Left forelimb (tissue), 1 donor: ENCODE measurements at regions not wholly inside any gene's neighbourhood (a gene's known extent, or its start where the extent isn't known, plus 50 kb on each side); places are given as distances from the start of the nearest gene placed in this dataset.

Experiments
- DNase-seq: peaks from one replicate; pipeline ENCODE4 v3.0.0-alpha.2; 2018; ENCODE audit warnings: low spot score

DNA sequence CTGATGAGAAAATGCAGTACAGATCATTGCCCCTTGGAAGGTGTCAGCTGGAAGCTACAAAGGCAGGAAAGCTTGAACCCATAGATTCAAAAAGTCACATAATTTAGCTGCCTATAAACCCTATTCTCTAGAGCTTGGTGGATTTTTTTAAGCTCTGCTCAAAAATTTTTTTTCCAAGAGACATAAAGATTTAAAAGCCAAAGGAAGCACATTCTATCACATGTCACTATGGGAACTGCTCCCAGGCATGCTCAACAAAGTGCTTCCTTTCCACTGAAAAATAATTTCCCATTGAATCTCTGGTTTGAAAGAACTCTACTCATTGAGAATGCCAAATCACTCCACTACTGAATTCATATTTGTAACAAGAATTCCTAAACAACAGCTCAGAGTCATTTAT is 419.8 kb downstream of the CETN3 start:
- no peak for DNase-seq

DNA sequence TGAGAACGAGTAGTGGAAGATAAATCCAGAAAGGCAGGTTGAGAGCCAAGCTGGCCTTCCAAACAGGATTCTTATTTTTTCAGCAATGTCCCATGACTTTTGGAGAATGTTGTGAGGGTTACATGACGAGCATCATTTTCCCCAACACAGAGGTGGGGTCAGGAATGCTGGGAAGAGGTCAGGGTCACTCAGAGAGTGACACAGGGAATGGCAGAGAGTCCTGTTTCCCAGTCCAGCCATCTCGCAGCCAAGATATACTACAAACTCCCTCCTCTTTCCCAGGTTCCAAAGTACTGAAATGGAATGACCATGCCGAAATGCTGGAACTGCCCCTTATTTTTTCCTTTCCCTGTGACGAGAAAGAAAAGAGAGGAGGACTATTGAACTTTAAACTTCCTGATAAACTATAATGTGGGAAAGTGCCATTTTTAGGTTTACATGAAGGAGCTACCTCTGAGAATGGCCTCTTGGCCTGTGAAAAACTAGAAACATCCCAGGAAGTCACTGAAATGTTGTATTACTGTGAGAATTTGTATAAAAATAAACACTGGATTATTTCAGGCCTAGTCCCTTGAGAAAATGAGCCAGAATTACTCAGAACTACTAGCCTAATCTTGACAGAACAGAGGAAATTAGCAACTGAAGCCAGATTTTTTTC is 420.4 kb downstream of the CETN3 start:
- DNase-seq = no peak

DNA sequence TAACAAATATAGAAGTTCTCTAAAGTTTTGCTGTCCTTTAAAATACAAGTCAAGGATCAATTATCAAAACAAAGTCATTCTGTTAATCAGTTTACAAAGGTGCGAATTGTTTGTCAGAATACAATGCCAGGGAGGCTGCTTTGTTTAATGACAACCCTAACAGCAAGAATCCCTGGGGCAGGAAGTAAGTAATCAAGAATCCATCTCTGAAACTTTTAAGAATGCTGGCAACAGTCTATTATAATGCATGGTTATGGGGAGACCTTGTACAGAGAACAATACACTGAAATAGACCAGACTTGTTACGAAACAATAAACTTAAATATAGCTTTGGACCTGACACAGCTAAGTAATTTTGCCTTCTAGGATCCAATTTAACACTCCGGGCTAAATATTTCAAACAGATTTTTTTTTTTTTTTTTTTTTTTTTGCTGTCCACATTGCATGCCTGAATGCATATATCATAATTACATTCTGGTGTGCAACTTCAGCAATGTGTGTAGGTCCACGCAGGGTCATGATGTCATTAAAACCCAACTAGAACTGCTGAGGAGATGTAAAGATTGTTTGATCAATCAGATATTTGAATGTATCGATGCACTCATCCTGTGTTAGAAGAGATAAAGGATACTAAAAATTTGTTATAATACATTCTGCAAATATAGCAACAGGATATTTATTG is 421.3 kb downstream of the CETN3 start:
- no peak for DNase-seq

DNA sequence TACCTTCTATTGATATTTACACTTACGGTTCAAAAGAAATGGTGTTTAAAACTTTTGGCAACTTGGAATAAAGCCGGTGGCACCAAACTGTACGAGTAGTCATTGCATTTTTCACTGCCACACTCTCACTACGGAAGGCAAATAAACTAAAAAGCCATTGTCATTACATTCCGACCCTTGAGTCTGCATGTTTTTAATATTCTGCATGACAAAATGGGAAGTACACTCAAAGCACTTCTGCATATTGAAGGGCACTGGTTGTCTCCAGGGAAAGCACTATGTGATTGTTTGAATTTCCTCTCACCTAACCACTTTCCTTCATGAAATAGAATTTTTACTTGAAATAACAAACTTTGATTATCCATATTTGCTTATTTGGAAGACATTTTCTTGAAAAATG is 426.3 kb downstream of the CETN3 start:
- DNase-seq = no peak

DNA sequence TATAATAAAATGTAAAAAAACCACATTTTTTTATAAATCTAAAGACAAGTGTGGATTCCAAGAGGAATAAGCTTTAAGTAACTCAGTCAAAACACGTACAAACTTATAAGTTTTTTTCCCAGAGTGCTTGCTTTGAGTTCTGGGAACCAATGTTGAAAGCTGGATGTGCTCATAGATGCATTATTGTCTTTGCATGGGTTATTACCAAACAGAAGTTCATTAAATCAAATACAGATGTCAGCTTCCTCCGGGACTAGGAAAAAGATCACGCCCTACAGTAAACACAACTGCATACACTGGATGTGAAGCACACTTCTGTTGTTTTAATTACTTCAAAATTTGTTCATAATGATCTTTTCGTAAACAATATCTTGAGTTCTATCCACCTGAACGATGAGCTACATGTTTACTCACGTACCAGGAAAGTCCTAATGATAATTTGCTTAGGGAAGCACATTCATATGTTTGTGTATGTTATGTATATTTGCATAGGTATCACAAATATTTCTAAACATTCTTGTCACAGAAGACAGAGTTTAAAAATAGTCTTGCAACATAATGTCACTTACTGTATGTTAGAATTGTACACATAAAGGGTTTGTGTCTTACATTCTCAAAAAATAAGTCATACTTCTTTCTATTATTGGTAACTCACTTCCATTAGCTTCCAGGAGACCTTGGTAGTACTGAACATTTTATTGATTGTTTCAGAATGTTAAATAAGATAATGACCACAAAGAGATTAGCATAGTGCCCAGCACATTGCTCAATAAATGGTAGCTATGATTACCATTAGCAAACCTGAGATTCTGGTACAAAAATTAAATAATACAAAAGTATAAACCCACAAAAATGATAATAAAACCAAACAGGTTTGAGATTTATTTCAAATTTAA is 427.4 kb downstream of the CETN3 start:
- DNase-seq = no peak

DNA sequence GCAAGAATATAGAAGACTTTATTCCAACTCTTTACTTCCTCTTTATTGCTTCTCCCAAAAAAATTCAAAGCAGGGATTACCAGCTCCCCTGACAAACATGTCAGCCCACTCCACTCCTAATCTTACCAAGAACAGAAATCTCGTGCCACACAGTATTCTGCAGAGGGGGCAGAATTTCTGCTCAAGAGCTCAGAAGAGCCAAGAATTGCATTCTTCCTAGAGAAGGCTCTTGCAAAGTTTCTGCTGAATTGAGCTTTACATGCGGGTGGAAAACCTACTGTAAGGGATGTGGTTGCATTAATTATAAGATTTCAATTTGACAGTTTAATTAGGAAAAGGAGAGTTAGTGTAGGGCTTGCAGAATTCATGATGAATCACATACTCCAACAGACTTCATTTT is 428.5 kb downstream of the CETN3 start:
- DNase-seq = no peak

DNA sequence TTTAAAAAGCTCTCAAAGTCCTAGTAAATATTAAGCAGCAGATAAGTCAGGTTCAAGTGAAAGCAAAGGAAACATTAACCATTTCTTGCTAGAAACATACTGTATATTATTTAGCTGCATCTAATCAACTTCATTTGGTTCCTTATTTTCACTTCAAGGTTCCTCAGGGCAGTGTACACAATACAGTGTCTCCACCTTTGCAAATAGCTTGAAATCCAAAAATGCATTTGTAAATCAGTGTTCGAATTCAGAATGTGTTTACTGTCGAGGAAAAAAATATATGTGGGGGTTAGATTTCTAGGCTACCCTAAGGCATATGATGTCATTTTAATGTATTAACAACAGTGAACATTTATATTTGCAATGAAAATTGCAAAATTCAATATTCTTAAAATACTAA is 436.0 kb downstream of the CETN3 start:
- no peak for DNase-seq

DNA sequence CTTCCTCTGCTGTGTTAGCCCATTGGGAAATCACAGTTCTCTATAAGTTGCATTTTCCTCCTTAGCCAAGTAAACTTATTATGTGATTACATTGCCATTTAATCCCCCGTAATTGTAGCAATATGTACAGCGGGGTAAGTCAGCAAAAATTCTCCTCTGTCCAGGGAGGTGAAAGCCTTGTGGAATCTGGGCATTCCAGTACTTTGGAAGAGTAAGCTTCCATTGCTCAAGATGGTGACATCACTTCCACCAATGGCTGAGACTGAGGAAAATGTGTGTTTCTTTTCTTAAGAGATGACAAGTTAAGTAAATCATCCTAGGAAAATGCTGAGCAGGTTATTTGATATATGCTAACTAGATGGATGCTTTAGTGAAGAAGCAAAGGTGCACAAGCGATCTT is 436.7 kb downstream of the CETN3 start:
- no peak for DNase-seq

DNA sequence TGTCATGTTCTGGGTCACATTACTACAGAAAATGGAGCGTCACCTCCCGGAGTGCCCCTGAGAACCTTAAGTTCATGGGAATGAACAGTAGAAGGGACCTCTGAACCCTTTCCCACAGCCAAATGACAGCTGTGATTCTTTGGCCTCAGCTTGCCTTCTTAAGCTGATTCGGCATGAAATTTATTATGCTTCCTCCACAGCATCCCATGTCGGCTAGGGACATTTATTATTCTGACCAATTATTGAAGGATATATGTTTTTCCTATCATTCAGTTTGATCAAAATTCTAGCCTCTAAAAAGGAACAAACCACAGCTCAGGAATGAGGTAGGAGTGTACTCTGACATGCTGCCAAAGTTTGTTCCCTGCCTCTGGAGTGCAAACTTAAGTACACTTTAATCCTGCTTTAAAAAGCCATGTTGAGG is 440.6 kb downstream of the CETN3 start:
- DNase-seq = no peak

DNA sequence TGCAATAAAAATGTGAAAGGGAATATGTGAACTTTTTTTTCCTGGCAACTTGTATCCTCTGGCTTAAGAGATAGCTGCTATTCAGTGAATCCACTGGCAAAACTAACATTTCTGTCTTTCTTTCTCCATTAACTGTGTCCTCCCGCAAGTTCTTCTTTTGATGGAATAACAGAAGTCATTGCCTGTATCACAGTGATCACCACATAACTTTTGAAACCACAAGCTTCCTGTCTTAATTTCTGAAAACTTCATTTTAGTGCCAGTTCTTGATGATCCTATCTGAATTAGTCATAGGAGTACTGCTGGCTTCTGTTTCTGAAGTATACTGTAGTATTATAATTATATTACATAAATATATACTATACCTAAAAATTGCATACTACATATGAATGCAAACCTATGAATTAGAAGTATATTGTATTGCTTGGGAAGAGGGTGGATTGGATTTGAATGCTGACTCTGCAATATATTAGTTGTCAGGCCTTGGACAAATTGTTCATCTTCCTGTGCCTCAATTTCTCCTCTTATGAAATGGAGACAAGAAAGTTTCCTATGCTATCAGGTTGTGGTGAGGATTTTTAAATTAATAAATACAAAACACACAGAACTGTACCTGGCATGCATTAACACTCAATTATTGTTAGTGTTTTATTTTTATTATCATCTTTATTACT is 441.6 kb downstream of the CETN3 start:
- no peak for DNase-seq

DNA sequence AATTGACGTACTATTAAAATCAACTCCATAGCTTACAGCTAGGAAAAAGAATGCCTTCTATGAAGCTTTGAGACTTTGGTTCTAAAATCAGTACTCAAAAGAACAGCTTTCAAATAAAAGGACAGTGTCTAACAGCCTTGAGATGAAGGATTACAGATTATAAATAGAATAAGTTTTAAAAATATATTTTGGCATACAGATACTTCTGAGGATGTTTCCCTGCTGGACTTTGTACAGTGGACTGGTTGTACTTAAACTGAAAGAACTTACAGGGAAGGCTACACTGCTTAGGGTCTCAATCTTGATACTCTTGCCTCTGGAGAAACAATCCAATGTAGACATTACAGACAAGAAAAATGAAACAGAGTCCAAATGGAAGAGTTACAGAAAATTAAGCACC is 452.7 kb downstream of the CETN3 start:
- no peak for DNase-seq

DNA sequence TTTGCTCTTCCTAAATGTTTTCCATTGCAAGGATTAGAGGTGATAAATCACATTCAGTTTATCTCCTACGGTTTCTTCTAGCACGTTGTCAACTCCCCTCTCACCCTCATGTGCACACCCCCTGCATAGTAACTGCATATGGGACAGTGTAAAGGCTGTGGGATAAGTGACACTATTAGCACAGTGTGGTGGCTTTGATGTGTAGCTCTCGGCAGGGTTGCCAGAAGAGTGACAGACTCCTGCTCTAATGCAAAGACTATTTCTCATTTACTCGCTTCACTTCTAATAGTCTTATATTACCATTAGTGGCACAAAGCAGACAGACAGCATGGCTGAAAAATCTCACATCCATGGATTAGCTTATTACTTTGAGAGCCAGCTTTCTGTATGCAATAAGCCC is 454.6 kb downstream of the CETN3 start:
- DNase-seq = no peak

DNA sequence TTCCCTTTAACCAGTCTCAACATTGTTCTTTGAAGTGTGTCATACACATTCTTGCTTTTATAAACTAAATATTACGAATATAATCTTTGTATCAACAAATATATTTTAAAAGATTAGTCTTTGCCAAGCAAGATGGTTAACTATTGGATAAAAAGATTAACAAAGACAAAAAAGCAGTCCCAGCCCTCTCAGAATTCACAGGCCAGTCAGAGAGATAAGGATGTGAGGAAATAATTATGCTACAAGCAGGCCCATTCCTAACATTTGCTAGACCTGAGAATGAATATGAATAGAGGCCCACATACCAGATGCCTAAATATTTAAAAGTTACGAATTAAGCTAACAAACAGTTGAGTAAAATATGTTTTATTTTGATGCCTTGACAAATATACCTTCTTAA is 457.7 kb downstream of the CETN3 start:
- DNase-seq = no peak

DNA sequence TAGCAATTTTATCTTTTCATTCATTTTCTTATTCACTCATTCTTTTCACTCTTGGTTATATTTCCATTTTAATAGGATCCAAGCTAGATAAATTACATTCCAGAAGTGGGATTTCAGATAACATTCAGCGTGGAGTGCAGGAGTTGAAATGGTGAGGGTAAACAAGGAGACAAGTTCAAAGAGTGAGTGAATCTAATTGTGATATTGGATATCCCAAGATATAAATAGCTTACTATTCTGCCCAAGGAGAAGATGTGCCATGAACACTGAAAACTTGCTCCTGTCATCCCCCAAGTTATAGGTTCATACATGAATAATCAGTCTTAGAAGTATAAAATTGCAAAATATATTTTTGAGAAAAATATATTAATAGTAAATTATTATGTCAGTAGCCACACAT is 459.3 kb downstream of the CETN3 start:
- no peak for DNase-seq

DNA sequence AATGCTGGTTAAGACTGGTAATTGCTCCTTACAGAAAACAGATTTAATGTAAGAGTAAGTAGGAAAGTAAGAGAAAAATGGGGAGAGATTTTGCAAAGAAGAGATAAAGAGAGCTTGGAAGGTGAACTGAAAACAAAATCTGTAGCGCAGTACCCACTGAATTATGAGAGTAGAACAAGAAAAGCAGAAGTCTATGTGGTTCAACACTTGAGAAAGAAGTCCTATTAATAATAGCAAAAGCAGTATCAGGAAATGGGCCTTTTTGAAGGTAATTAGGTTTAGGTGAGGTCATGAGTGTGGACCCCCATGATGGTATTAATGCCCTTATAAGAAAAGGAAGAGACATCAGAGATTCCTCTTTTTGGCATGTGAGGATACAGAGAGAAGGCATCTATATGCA is 460.6 kb downstream of the CETN3 start:
- DNase-seq = no peak

DNA sequence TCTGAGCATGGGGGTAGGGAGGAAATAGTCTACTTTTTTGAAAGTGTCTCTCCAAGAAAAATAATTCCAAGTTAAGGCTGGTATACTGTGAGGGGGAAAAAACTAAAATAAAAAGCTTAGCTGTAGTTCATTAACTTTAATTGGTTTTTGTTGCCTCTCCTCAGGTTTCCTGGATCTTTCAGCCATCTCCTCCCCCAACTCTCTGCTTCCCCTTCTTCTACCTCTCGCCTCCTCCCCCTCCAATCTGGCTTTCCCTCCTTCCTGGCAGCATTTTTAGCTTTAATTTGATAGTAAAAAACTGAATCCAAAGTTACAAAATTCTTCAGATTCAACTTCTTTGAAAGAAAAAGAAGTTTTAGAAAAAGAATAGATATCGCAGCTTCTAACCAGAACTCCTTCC is 462.6 kb downstream of the CETN3 start:
- no peak for DNase-seq

DNA sequence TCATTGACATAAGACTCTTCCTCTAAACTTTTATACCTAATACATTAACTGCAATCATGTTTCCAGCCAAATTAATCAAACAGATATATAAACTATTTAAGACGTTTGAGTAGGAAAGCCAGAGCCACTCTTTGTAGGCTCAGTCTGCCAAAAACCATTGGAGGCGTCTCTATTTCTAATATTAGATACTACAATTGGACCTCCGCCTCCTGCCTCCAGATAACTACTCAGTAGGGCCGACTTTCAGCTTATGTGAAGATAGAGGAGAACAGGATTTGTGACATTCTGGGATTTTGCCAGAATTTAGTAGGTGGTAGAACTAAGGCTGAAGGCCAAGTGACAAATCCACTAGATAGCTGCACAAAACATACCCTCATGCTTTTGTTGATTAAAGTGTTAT is 463.0 kb downstream of the CETN3 start:
- DNase-seq = no peak

DNA sequence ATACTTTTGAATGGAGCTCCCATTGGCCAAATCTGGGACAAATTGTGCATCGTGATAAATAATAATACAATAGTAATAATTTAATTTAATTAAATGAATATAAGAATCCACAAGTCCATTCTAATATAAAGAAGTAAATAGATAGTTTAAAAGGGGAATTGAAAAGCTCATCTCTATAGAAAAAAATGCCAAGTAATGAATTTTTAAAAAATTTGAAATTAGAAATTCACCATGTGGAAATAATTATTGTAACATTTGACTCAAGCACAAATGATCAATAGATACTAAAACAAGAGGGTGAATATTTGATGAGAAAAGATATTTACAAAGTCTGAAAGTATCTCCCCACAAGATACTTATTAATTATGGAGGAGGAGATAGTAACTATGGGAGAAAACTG is 467.4 kb downstream of the CETN3 start:
- no peak for DNase-seq

DNA sequence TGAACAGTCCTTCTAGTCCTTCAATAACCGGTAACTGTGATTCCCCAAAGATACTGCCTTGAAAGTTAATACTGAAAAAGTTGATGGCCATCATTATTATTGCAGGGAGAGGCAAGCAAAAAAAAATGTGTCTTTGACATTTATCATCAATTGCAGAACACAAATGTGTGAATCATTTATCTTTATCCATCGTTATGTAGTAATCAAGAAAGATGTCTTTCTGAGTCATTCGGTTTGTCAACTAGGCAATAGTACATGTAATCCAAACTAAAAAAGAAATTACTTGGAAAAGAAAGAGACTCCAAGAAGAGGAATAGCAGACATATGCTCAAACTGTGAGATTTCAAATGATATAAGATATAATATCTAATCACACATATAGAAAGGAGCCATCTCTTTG is 473.0 kb downstream of the CETN3 start:
- DNase-seq = no peak

DNA sequence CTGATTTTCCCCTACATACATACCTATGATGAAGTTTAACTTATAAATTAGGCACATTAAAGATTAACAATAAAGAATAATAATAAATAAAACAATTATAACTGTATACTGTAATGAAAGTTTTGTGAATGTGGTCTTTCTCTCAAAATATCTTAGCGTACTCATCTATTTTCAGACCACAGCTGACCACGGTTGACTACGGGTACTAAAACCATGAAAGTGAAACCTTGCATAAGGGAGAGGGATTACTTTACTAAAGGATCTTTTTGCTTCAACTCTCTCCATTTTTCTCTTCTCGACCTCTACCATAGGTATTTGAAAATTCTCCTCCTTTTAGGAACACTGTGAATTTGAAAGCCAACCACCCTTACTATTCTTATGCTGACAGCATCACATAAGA is 475.5 kb downstream of the CETN3 start:
- DNase-seq = no peak

DNA sequence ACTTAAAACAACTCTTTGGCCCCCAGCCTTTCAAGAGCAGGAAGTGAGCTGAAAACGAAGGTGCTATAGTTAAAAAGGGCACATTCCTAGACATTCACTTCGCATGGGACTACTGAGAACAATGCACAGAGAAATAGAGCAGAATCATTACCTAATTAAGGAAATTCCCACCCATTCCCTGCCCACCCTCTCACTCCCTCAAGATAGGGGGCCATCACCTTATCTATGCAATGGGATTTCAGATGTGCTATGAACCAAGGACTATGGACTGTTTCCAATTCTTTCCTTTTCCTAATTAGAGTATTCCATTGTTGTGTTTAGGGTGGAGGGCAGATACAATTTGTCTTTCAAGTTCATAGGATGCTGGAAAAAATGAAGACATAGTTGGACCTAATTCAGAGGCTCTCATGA is 476.8 kb downstream of the CETN3 start:
- DNase-seq = no peak

DNA sequence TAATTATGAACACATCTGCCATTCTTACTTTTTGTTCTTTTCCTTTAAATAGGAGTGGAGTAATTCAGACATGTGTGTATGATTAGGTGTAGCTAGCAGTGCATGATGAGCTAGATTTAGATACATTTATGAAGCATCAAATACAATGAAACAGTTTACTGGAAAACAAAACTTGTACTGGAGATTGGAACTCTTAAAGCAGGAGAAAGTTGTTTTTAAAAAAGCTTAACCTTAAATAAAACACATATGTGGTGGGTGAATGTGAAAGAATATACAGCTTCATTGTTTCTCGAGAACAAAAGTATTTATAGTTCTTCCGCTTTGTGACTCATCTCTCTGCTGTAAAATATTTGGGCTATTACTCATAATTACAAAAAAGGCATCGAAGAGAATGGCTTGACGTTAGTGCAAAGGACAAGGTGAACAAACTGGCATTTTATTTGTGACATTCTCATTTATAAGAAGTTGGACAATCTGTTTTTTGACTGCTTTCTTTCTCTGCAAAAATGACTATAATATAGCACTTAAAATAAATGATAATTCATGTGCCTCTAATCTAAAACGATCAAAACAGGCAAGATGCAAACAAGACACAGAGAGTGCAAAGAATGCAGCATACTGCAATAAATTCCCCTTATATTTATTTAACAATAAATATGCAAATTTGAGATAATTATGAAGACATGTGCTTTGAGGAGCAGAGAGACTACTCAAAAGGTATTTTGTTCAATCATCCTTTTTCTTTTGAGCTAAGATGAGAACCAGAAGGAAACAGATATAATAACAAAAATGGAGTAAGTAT is 478.8 kb downstream of the CETN3 start:
- no peak for DNase-seq
